ENCODE measurements at regions not wholly inside any gene's neighbourhood (a gene's known extent, or its start where the extent isn't known, plus 50 kb on each side); places are given as distances from the start of the nearest gene placed in this dataset.
A peak's percentile ranks its signal among the peaks of the same experiment; 100 is the strongest.
"Not testable (repeated sequence)": the region's sequence is repeated elsewhere in the genome, so short reads cannot be mapped to it uniquely, and the experiment has no call there.

- H3K4me3 ChIP-seq (ENCODE audit: low read depth, low read length) = no peak overlapping the region
- TF ChIP-seq CTCF (conservative IDR thresholded peaks at IDR 0.05; ENCODE audit: low read depth, low read length) = no peak
- no peak for DNase-seq (ENCODE audit: low read depth)
These were observed 115.6 kb upstream of the FAM47B start for GRCh38 chrX:34826964-34827363.

- DNase-seq (ENCODE audit: low read depth) = no peak
- H3K4me3 ChIP-seq (ENCODE audit: low read depth, low read length) = no peak overlapping the region
- TF ChIP-seq CTCF (conservative IDR thresholded peaks at IDR 0.05; ENCODE audit: low read depth, low read length) = no peak
These were observed 103.1 kb upstream of the FAM47B start for GRCh38 chrX:34839451-34839850.

- DNase-seq (ENCODE audit: low read depth); H3K4me3 ChIP-seq (ENCODE audit: low read depth, low read length): not testable (repeated sequence)
These were observed 101.4 kb upstream of the FAM47B start for GRCh38 chrX:34841205-34841604.

GRCh38 chrX:34848281-34848680 is 94.3 kb upstream of the FAM47B start:
- TF ChIP-seq CTCF (conservative IDR thresholded peaks at IDR 0.05; ENCODE audit: low read depth, low read length) = no peak
- DNase-seq (ENCODE audit: low read depth) = no peak
- H3K4me3 ChIP-seq (ENCODE audit: low read depth, low read length) = no peak overlapping the region

GRCh38 chrX:34849371-34849770 is 93.2 kb upstream of the FAM47B start:
- H3K4me3 ChIP-seq (ENCODE audit: low read depth, low read length) = no peak overlapping the region
- TF ChIP-seq CTCF (conservative IDR thresholded peaks at IDR 0.05; ENCODE audit: low read depth, low read length) = no peak
- DNase-seq (ENCODE audit: low read depth) = peak; percentile 1

- TF ChIP-seq CTCF (conservative IDR thresholded peaks at IDR 0.05; ENCODE audit: low read depth, low read length) = no peak
- no peak overlapping the region for H3K4me3 ChIP-seq (ENCODE audit: low read depth, low read length)
- DNase-seq (ENCODE audit: low read depth) = no peak
These were observed 83.4 kb upstream of the FAM47B start for GRCh38 chrX:34859191-34859590.

GRCh38 chrX:34863906-34864305 is 78.7 kb upstream of the FAM47B start:
- no peak for DNase-seq (ENCODE audit: low read depth)
- no peak overlapping the region for H3K4me3 ChIP-seq (ENCODE audit: low read depth, low read length)
- no peak for TF ChIP-seq CTCF (conservative IDR thresholded peaks at IDR 0.05; ENCODE audit: low read depth, low read length)

- H3K4me3 ChIP-seq (ENCODE audit: low read depth, low read length) = no peak overlapping the region
- DNase-seq (ENCODE audit: low read depth) = no peak
- TF ChIP-seq CTCF (conservative IDR thresholded peaks at IDR 0.05; ENCODE audit: low read depth, low read length) = no peak
These were observed 76.0 kb upstream of the FAM47B start for GRCh38 chrX:34866646-34867045.

Data from epithelial cell of proximal tubule (primary cell).